K562 (cell line): ENCODE measurements at regions not wholly inside any gene's neighbourhood (a gene's known extent, or its start where the extent isn't known, plus 50 kb on each side); places are given as distances from the start of the nearest gene placed in this dataset.

Experiments used
- ADNP ChIP-seq: fragments of 200-800 bp; sonication (Bioruptor generic); IDR thresholded peaks from 2 replicates; pipeline ENCODE4 v1.6.1; 2016; ENCODE audit warnings: missing genetic modification characterization, missing compliant biosample characterization
- DPF2 ChIP-seq: fragments of 450-650 bp; IDR thresholded peaks from 2 replicates; pipeline ENCODE4 v1.6.1; 2016
- IFI16 ChIP-seq: fragments of 250-450 bp; sonication (Bioruptor Pico); IDR thresholded peaks from 2 replicates; pipeline ENCODE4 v2.1.2; 2022; ENCODE audit warnings: mild to moderate bottlenecking, inconsistent platforms
- JUN ChIP-seq, 2 experiments: sonication (generic) in 1 of 2; formaldehyde crosslinking in 1 of 2; IDR thresholded peaks; 2 replicates each; pipeline versions ENCODE4 v1.6.1 to v1.8.0; 2012 to 2022; ENCODE audit warnings: borderline replicate concordance in 2 of 2, mild to moderate bottlenecking in 2 of 2, improper control_type of control experiment in 1 of 2, low read depth in 1 of 2, low read length in 1 of 2, missing genetic modification reagents in 1 of 2
- MTA1 ChIP-seq: fragments of 450-650 bp; IDR thresholded peaks from 2 replicates; pipeline ENCODE4 v1.6.1; 2017; ENCODE audit warnings: borderline replicate concordance
- NCOA1 ChIP-seq: fragments of 450-650 bp; IDR thresholded peaks from 2 replicates; pipeline ENCODE4 v1.6.1; 2016; ENCODE audit warnings: low read depth
- NCOA6 ChIP-seq: fragments of 450-650 bp; IDR thresholded peaks from 2 replicates; pipeline ENCODE4 v1.6.1; 2017; ENCODE audit warnings: mild to moderate bottlenecking
- NFXL1 ChIP-seq: fragments of 450-650 bp; formaldehyde crosslinking; IDR thresholded peaks from 2 replicates; pipeline ENCODE4 v1.4.0; 2021; ENCODE audit warnings: mild to moderate bottlenecking
- POLR2AphosphoS5 ChIP-seq: IDR thresholded peaks from 2 replicates; pipeline ENCODE4 v1.6.1; 2011; ENCODE audit warnings: mild to moderate bottlenecking, low read depth, low read length, moderate library complexity; ENCODE audit not compliant: control insufficient read depth, insufficient read depth
- SREBF2 ChIP-seq: sonication (generic); formaldehyde crosslinking; IDR thresholded peaks from 2 replicates; pipeline ENCODE4 v1.4.0; 2020; ENCODE audit warnings: mild to moderate bottlenecking, missing genetic modification reagents
- TCFL5 ChIP-seq: fragments of 250-450 bp; sonication (Bioruptor Pico); conservative IDR thresholded peaks from 2 replicates; pipeline ENCODE4 v1.6.1; 2021; ENCODE audit warnings: mild to moderate bottlenecking, moderate library complexity, matching md5 sums
- ZC3H4 ChIP-seq: sonication (generic); formaldehyde crosslinking; IDR thresholded peaks from 2 replicates; pipeline ENCODE4 v1.9.0; 2021; ENCODE audit warnings: missing genetic modification reagents, borderline replicate concordance
- ZNF134 ChIP-seq: fragments of 250-450 bp; sonication (Bioruptor Pico); conservative IDR thresholded peaks from 2 replicates; pipeline ENCODE4 v1.4.0; 2020
- ZNF174 ChIP-seq: fragments of 250-450 bp; sonication (Bioruptor Pico); IDR thresholded peaks from 2 replicates; pipeline ENCODE4 v1.4.0; 2020; ENCODE audit warnings: mild to moderate bottlenecking
- ZNF217 ChIP-seq: sonication (generic); formaldehyde crosslinking; IDR thresholded peaks from 2 replicates; pipeline ENCODE4 v1.8.0; 2022; ENCODE audit warnings: mild to moderate bottlenecking, missing genetic modification reagents
- ZNF224 ChIP-seq: sonication (generic); formaldehyde crosslinking; IDR thresholded peaks from 2 replicates; pipeline ENCODE4 v1.8.0; 2022; ENCODE audit warnings: mild to moderate bottlenecking, missing genetic modification reagents
- ZNF384 ChIP-seq: IDR thresholded peaks from 2 replicates; pipeline ENCODE4 v1.6.1; 2012; ENCODE audit warnings: low read depth, low read length, improper control_type of control experiment
- ZNF561 ChIP-seq: fragments of 450-650 bp; formaldehyde crosslinking; conservative IDR thresholded peaks from 2 replicates; pipeline ENCODE4 v1.4.0; 2020; ENCODE audit warnings: mild to moderate bottlenecking, moderate library complexity
- ZNF780A ChIP-seq: fragments of 250-450 bp; sonication (Bioruptor Pico); IDR thresholded peaks from 2 replicates; pipeline ENCODE4 v1.5.0; 2021; ENCODE audit warnings: mild to moderate bottlenecking
- TF ChIP-seq, protein P1 (sequence below): fragments of 450-650 bp; IDR thresholded peaks from 2 replicates; pipeline ENCODE4 v1.6.1; 2014; ENCODE audit warnings: low read depth, mild to moderate bottlenecking, moderate library complexity, borderline replicate concordance
- TF ChIP-seq, protein P2 (sequence below): sonication (generic); formaldehyde crosslinking; IDR thresholded peaks from 2 replicates; pipeline ENCODE4 v1.8.1; 2023; ENCODE audit warnings: mild to moderate bottlenecking, missing genetic modification reagents
- TF ChIP-seq, protein P3 (sequence below): fragments of 250-450 bp; sonication (Bioruptor Pico); IDR thresholded peaks from 2 replicates; pipeline ENCODE4 v1.5.0; 2021; ENCODE audit warnings: mild to moderate bottlenecking, borderline replicate concordance
- TF ChIP-seq, protein P4 (sequence below): fragments of 250-450 bp; sonication (Bioruptor Pico); IDR thresholded peaks from 2 replicates; pipeline ENCODE4 v1.8.0; 2022; ENCODE audit warnings: moderate library complexity, mild to moderate bottlenecking, inconsistent platforms

DNA sequence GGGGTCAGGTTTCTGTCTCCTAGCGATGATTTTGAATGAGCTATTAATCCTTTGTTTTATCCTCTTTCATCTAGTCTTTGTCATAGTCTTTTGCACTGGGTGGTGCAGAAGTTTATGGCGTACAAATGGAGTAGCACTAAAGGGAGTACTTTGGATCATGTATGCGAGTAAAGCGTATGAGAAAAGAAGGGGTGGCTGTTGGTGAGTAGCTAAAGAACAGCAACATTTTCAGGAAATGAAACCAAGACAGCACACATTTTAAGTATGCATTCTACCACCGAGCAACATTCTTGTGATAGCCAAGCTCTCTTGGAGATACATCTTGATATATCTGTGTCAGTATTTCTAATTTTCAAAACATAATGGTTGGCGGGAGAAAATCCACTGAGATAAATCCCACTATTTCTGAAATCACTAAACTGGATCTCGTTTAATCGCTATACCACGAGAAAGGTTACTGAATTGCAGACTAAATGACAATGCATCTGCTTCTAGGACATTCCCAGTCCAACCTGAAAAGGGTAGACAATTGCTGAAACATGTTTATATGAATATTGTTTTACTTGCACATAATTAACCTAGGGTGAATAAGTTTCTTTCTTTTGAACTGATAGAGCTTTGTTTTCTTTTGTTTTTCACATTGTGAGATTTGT, 196.1 kb downstream of the TRIM27 start (continued):
- no peak for TF ChIP-seq POLR2AphosphoS5
- TF ChIP-seq ZC3H4 = no peak
- no peak for TF ChIP-seq ZNF174 (CRISPR knock-in tag)
- TF ChIP-seq JUN (IDR thresholded peaks at IDR 0.05; ENCODE audit: borderline replicate concordance, low read depth, low read length) = no peak
- no peak for TF ChIP-seq JUN (CRISPR knock-in tag; IDR thresholded peaks at IDR 0.05; ENCODE audit: borderline replicate concordance)
- no peak for TF ChIP-seq NCOA1
- TF ChIP-seq ZNF224 (CRISPR knock-in tag) = no peak
- TF ChIP-seq ZNF561 (CRISPR knock-in tag) = no peak
- TF ChIP-seq IFI16 (CRISPR knock-in tag) = no peak
- TF ChIP-seq MTA1 = peak; percentile 48; the same call in 1 of the 2 replicates
- no peak for TF ChIP-seq NCOA6
- no peak for TF ChIP-seq ZNF384
- TF ChIP-seq, protein P1, sequence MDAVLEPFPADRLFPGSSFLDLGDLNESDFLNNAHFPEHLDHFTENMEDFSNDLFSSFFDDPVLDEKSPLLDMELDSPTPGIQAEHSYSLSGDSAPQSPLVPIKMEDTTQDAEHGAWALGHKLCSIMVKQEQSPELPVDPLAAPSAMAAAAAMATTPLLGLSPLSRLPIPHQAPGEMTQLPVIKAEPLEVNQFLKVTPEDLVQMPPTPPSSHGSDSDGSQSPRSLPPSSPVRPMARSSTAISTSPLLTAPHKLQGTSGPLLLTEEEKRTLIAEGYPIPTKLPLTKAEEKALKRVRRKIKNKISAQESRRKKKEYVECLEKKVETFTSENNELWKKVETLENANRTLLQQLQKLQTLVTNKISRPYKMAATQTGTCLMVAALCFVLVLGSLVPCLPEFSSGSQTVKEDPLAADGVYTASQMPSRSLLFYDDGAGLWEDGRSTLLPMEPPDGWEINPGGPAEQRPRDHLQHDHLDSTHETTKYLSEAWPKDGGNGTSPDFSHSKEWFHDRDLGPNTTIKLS = no peak
- TF ChIP-seq, protein P2, sequence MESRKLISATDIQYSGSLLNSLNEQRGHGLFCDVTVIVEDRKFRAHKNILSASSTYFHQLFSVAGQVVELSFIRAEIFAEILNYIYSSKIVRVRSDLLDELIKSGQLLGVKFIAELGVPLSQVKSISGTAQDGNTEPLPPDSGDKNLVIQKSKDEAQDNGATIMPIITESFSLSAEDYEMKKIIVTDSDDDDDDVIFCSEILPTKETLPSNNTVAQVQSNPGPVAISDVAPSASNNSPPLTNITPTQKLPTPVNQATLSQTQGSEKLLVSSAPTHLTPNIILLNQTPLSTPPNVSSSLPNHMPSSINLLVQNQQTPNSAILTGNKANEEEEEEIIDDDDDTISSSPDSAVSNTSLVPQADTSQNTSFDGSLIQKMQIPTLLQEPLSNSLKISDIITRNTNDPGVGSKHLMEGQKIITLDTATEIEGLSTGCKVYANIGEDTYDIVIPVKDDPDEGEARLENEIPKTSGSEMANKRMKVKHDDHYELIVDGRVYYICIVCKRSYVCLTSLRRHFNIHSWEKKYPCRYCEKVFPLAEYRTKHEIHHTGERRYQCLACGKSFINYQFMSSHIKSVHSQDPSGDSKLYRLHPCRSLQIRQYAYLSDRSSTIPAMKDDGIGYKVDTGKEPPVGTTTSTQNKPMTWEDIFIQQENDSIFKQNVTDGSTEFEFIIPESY (CRISPR knock-in tag) = peak; percentile 15; the same call in 1 of the 2 replicates
- no peak for TF ChIP-seq SREBF2 (CRISPR knock-in tag)
- no peak for TF ChIP-seq ZNF134 (CRISPR knock-in tag)
- TF ChIP-seq, protein P3, sequence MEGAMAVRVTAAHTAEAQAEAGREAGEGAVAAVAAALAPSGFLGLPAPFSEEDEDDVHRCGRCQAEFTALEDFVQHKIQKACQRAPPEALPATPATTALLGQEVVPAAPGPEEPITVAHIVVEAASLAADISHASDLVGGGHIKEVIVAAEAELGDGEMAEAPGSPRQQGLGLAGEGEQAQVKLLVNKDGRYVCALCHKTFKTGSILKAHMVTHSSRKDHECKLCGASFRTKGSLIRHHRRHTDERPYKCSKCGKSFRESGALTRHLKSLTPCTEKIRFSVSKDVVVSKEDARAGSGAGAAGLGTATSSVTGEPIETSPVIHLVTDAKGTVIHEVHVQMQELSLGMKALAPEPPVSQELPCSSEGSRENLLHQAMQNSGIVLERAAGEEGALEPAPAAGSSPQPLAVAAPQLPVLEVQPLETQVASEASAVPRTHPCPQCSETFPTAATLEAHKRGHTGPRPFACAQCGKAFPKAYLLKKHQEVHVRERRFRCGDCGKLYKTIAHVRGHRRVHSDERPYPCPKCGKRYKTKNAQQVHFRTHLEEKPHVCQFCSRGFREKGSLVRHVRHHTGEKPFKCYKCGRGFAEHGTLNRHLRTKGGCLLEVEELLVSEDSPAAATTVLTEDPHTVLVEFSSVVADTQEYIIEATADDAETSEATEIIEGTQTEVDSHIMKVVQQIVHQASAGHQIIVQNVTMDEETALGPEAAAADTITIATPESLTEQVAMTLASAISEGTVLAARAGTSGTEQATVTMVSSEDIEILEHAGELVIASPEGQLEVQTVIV (CRISPR knock-in tag) = no peak
- no peak for TF ChIP-seq ZNF217 (CRISPR knock-in tag)
- peak; percentile 49; the same call in 1 of the 2 replicates for TF ChIP-seq ADNP (tag)
- TF ChIP-seq, protein P4, sequence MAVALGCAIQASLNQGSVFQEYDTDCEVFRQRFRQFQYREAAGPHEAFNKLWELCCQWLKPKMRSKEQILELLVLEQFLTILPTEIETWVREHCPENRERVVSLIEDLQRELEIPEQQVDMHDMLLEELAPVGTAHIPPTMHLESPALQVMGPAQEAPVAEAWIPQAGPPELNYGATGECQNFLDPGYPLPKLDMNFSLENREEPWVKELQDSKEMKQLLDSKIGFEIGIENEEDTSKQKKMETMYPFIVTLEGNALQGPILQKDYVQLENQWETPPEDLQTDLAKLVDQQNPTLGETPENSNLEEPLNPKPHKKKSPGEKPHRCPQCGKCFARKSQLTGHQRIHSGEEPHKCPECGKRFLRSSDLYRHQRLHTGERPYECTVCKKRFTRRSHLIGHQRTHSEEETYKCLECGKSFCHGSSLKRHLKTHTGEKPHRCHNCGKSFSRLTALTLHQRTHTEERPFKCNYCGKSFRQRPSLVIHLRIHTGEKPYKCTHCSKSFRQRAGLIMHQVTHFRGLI (CRISPR knock-in tag) = no peak
- no peak for TF ChIP-seq TCFL5 (CRISPR knock-in tag)
- peak; percentile 19; the same call in 1 of the 2 replicates for TF ChIP-seq DPF2
- no peak for TF ChIP-seq NFXL1 (CRISPR knock-in tag)
- no peak for TF ChIP-seq ZNF780A (CRISPR knock-in tag)
